ENCODE measurements at regions not wholly inside any gene's neighbourhood (a gene's known extent, or its start where the extent isn't known, plus 50 kb on each side); places are given as distances from the start of the nearest gene placed in this dataset.

GRCh38 chr18:57297306-57297705 lies 55.1 kb upstream of the ST8SIA3 start:
- in situ Hi-C loops (cut with MboI; ENCODE audit: low sequenced_read_pairs), result no loop called here
- WGBS, 2 experiments (ENCODE audit: extremely low coverage in 2 of 2, insufficient read length in 1 of 2), result 33% methylated on average over 1 of the region's 7 CpGs; no CpG with 5 or more reads in 1 of the 2 experiments

More at GRCh38 chr18:57297306-57297705, 55.1 kb upstream of the ST8SIA3 start:
- Histone ChIP-seq H3K14ac (replicated peaks; ENCODE audit: low read depth, low read length) (no peak overlapping the region), H2AK9ac (replicated peaks; ENCODE audit: low read depth, low read length, poor library complexity) (no peak overlapping the region), H2AFZ (replicated peaks; ENCODE audit: low read length, poor library complexity) (no peak overlapping the region), H2BK20ac (ENCODE audit: low read depth, low read length) (no peak overlapping the region), H2AK5ac (ENCODE audit: low read depth, low read length) (no peak overlapping the region), H2BK5ac (ENCODE audit: low read depth, low read length, poor library complexity, severe bottlenecking) (no peak overlapping the region), H3K9ac (ENCODE audit: low read depth, low read length) (no peak overlapping the region), H3K4me2 (ENCODE audit: low read depth, low read length) (no peak overlapping the region), H3K56ac (ENCODE audit: extremely low read depth, insufficient read depth, low read length) (no peak overlapping the region), H4K5ac (ENCODE audit: low read depth, low read length) (no peak overlapping the region), H4K20me1 (ENCODE audit: insufficient read depth, low read length) (no peaks in the 10 kb centered on the region), H4K8ac (ENCODE audit: low read depth in 2 of 2, low read length in 2 of 2) (no peak overlapping the region), H3K4ac (ENCODE audit: low read depth, low read length) (no peak overlapping the region), H2BK120ac (ENCODE audit: low read depth, low read length) (no peak overlapping the region), H3K4me1 (ENCODE audit: control insufficient read depth, insufficient read depth, low read length) (no peaks in the 10 kb centered on the region), H2BK15ac (ENCODE audit: low read depth, low read length) (no peak overlapping the region), H3K18ac (ENCODE audit: low read depth, low read length) (no peak overlapping the region), H3K27ac (ENCODE audit: insufficient read depth, low read length) (no peak overlapping the region), H3K4me3 (ENCODE audit: insufficient read depth, low read depth, low read length) (no peak overlapping the region), H3K9me3 (ENCODE audit: control insufficient read depth, insufficient read depth, low read length) (no peaks in the 10 kb centered on the region), H3K79me1 (ENCODE audit: low read depth in 1 of 2, low read length in 2 of 2) (no peaks in the 10 kb centered on the region), H3K36me3 (ENCODE audit: control insufficient read depth, insufficient read depth, low read length) (no peaks in the 10 kb centered on the region), H4K91ac (ENCODE audit: insufficient read depth, low read depth, low read length) (no peak overlapping the region), H3K27me3 (ENCODE audit: control insufficient read depth, insufficient read depth, low read length) (no peaks in the 10 kb centered on the region; the same call in 1 of the 2 replicates), H3K9me1 (ENCODE audit: insufficient read depth, low read length) (no peaks in the 10 kb centered on the region), H3K23ac (ENCODE audit: low read depth, low read length) (no peak overlapping the region)
- CTCF ChIA-PET, result no interaction called here
- ATAC-seq (ENCODE audit: low read depth) (no peak), DNase-seq (no peak)
- intact Hi-C loops (cut with micrococcal nuclease) (no loop called here), dilution Hi-C loops (cut with HindIII; ENCODE audit: low sequenced_read_pairs, unreplicated experiment) (no loop called here)
- TF ChIP-seq MAFK (IDR thresholded peaks at IDR 0.05; ENCODE audit: low read depth, low read length), result no peak
- TF ChIP-seq NFE2L2 (IDR thresholded peaks at IDR 0.05; ENCODE audit: low read depth, low read length), result no peak
- TF ChIP-seq RFX5 (IDR thresholded peaks at IDR 0.05; ENCODE audit: low read depth, low read length), result no peak
- no TSS peak for BruUV-seq (replicated peaks)
- POLR2A ChIA-PET (ENCODE audit: unreplicated experiment), result no interaction called here

All from IMR-90 (cell line).